Endothelial cell of umbilical vein (primary cell): ENCODE measurements at regions not wholly inside any gene's neighbourhood (a gene's known extent, or its start where the extent isn't known, plus 50 kb on each side); places are given as distances from the start of the nearest gene placed in this dataset.

Experiments used
- BruUV-seq: library from RNA; stranded (reverse); fragments of 400-500 nt; replicated peaks from 2 replicates; lab custom pipeline; 2021; lab: Mats Ljungman, UMichigan
- CTCF ChIA-PET: fragments of 300-600, 350-600 bp; sonication (Branson Sonifier 250); formaldehyde crosslinking; loops from one replicate; lab custom pipeline; 2021; ENCODE audit warnings: antibody characterized with exemption, inconsistent platforms; lab: Charles Lee
- POLR2A ChIA-PET: fragments of 300-600, 350-600 bp; sonication (Branson Sonifier 250); formaldehyde crosslinking; loops from one replicate; lab custom pipeline; 2021; ENCODE audit warnings: antibody characterized with exemption, inconsistent platforms; lab: Charles Lee
- DNase-seq: peaks from one replicate; pipeline ENCODE4 v3.0.0-alpha.2; 2011; ENCODE audit warnings: low read depth, low spot score
- FAIRE-seq: peaks from 2 replicates; lab custom pipeline; 2011; peaks lifted over from hg19 to GRCh38; lab: Jason Lieb, UNC
- H2AFZ ChIP-seq: 2 replicates; pipeline ENCODE4 v1.6.0; 2012; ENCODE audit warnings: low read depth, low read length, control low read depth, inconsistent platforms
- H3K27ac ChIP-seq: 2 replicates; pipeline ENCODE4 v1.5.1; 2011; ENCODE audit warnings: low read depth, mild to moderate bottlenecking, control low read depth, low read length, moderate library complexity; ENCODE audit not compliant: insufficient read depth
- H3K27me3 ChIP-seq, 2 experiments: 2 replicates each; pipeline versions ENCODE4 v1.6.0 to v1.6.1; 2011; ENCODE audit warnings: low read length in 2 of 2, mixed read lengths in 1 of 2; ENCODE audit not compliant: control insufficient read depth in 2 of 2, insufficient read depth in 2 of 2
- H3K36me3 ChIP-seq, 2 experiments: 2 replicates in 1 of 2; 3 replicates in 1 of 2; pipeline ENCODE4 v1.5.1; 2011; ENCODE audit warnings: low read length in 2 of 2, mild to moderate bottlenecking in 1 of 2, moderate library complexity in 1 of 2; ENCODE audit not compliant: control insufficient read depth in 2 of 2, insufficient read depth in 2 of 2; ENCODE audit errors: extremely low read depth in 1 of 2
- H3K4me1 ChIP-seq: 3 replicates; pipeline ENCODE4 v1.5.1; 2011; ENCODE audit warnings: mild to moderate bottlenecking, low read length; ENCODE audit not compliant: control insufficient read depth, insufficient read depth; ENCODE audit errors: extremely low read depth
- H3K4me2 ChIP-seq: 2 replicates; pipeline ENCODE4 v1.6.1; 2011; ENCODE audit warnings: low read length, control low read depth, mixed read lengths; ENCODE audit not compliant: insufficient read depth
- H3K4me3 ChIP-seq, 3 experiments: fragments of 200-600 bp in 1 of 3; sonication (generic), shearing (Covaris generic) in 1 of 3; replicated peaks in 1 of 3; 2 replicates each; pipeline ENCODE4 v1.5.1; 2011 to 2016; ENCODE audit warnings: control low read depth in 3 of 3, low read length in 3 of 3, mild to moderate bottlenecking in 2 of 3, inconsistent platforms in 1 of 3, low read depth in 1 of 3, moderate library complexity in 1 of 3; ENCODE audit not compliant: insufficient read depth in 1 of 3
- H3K79me2 ChIP-seq: 2 replicates; pipeline ENCODE4 v1.6.0; 2012; ENCODE audit warnings: low read length, inconsistent platforms; ENCODE audit not compliant: control insufficient read depth, insufficient read depth
- H3K9ac ChIP-seq: replicated peaks from 2 replicates; pipeline ENCODE3; 2011; ENCODE audit warnings: low read length, control low read depth; ENCODE audit not compliant: insufficient read depth; ENCODE audit errors: extremely low read depth
- H3K9me1 ChIP-seq: replicated peaks from 3 replicates; pipeline ENCODE4 v1.6.0; 2011; ENCODE audit warnings: mild to moderate bottlenecking, low read length; ENCODE audit not compliant: control insufficient read depth, insufficient read depth; ENCODE audit errors: extremely low read depth
- H3K9me3 ChIP-seq: replicated peaks from 2 replicates; pipeline ENCODE4 v1.5.1; 2012; ENCODE audit warnings: low read length, inconsistent platforms; ENCODE audit not compliant: control insufficient read depth, insufficient read depth
- H4K20me1 ChIP-seq: replicated peaks from 2 replicates; pipeline ENCODE3; 2011; ENCODE audit warnings: mild to moderate bottlenecking, low read length; ENCODE audit not compliant: control insufficient read depth, insufficient read depth; ENCODE audit errors: extremely low read depth
- CTCF ChIP-seq, 2 donors: IDR thresholded peaks; 1 replicate in 1 of 2; 2 replicates in 1 of 2; pipeline ENCODE4 v1.5.1; 2011; ENCODE audit warnings: low read length in 2 of 2, mild to moderate bottlenecking in 2 of 2, moderate library complexity in 2 of 2, control low read depth in 1 of 2, inconsistent platforms in 1 of 2, low read depth in 1 of 2; ENCODE audit not compliant: insufficient read depth in 1 of 2; ENCODE audit errors: extremely low read depth in 1 of 2
- FOS ChIP-seq: IDR thresholded peaks from 2 replicates; pipeline ENCODE4 v1.6.1; 2011; ENCODE audit warnings: mild to moderate bottlenecking, low read length, moderate library complexity, borderline replicate concordance; ENCODE audit not compliant: insufficient read depth
- GATA2 ChIP-seq: IDR thresholded peaks from 2 replicates; pipeline ENCODE4 v1.7.0; 2011; ENCODE audit warnings: low read depth, mild to moderate bottlenecking, moderate library complexity, mixed read lengths, low read length; ENCODE audit not compliant: insufficient read length, insufficient read depth
- JUN ChIP-seq: IDR thresholded peaks from 2 replicates; pipeline ENCODE4 v1.6.1; 2011; ENCODE audit warnings: borderline replicate concordance, low read depth; ENCODE audit not compliant: insufficient read length, insufficient read depth
- POLR2AphosphoS5 ChIP-seq: IDR thresholded peaks from 2 replicates; pipeline ENCODE4 v1.6.1; 2012; ENCODE audit warnings: low read depth, mild to moderate bottlenecking, control low read depth, low read length, moderate library complexity; ENCODE audit not compliant: insufficient read depth
- dilution Hi-C: fragments of 300-500 bp; cut with MboI; formaldehyde crosslinking; loops from one replicate; pipeline ENCODE4 v1.15.0; 2019; ENCODE audit warnings: low sequenced_read_pairs; ENCODE audit not compliant: extremely low pct_ligation_motif_present
- intact Hi-C: fragments of 100-400 bp; cut with micrococcal nuclease; formaldehyde crosslinking; loops from one replicate; pipeline ENCODE4 v1.10.0; 2022
- TF ChIP-seq, protein P1 (sequence below): IDR thresholded peaks from 2 replicates; pipeline ENCODE4 v1.6.1; 2011; ENCODE audit not compliant: insufficient read depth, insufficient read length

- no peak overlapping the region for H3K9ac ChIP-seq
- dilution Hi-C loops = no loop called here
- no peaks in the 10 kb centered on the region for H4K20me1 ChIP-seq
- H3K9me1 ChIP-seq = no peaks in the 10 kb centered on the region
- no peaks in the 10 kb centered on the region for H3K79me2 ChIP-seq
- H3K36me3 ChIP-seq = no peaks in the 10 kb centered on the region
- H3K4me2 ChIP-seq = no peak overlapping the region
- CTCF ChIA-PET = interaction anchor here (1.8 kb wide), 1 partner anchor 16 kb away, joined by 6 read pairs; no protein-coding TSS in a partner anchor
- no peak overlapping the region for H2AFZ ChIP-seq
- no peak overlapping the region for H3K4me3 ChIP-seq
- no peaks in the 10 kb centered on the region for H3K9me3 ChIP-seq
- no peak overlapping the region for H3K27ac ChIP-seq
- intact Hi-C loops = no loop called here
- no peaks in the 10 kb centered on the region for H3K27me3 ChIP-seq
- DNase-seq (no peak), FAIRE-seq (no peak)
- POLR2A ChIA-PET = no interaction called here
- no peaks in the 10 kb centered on the region for H3K4me1 ChIP-seq
- BruUV-seq = no TSS peak
- no peak for TF ChIP-seq POLR2AphosphoS5
- no peak for TF ChIP-seq CTCF (IDR thresholded peaks at IDR 0.05; ENCODE audit: extremely low read depth in 1 of 2, insufficient read depth in 1 of 2, low read depth in 1 of 2, low read length in 2 of 2)
Measured at GRCh38 chr3:46095307-46095706, 68.0 kb upstream of the XCR1 start.

DNA sequence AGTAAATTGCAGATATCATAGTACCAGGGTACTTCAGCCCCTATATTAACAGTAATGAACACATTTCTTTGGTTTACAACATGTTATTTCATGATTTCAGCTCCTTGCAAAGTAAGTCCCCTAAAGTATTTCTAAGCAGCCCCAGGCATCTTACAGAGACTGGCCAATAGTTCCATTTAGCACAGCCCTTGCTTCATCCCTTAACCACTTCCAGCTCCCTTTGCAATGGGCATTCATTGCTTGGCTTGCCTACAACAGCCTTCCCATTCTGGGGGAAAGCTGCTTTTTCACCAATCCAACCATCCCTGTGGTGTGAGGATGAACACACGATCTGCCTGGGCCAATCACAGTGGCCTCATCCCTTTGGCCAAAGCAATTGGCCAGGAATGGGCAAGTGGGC lies 67.2 kb upstream of the XCR1 start:
- Histone ChIP-seq H4K20me1 (no peaks in the 10 kb centered on the region), H3K27ac (no peak overlapping the region), H3K36me3 (no peaks in the 10 kb centered on the region), H2AFZ (no peak overlapping the region), H3K79me2 (no peaks in the 10 kb centered on the region), H3K27me3 (no peaks in the 10 kb centered on the region), H3K9me1 (no peaks in the 10 kb centered on the region), H3K4me2 (no peak overlapping the region), H3K4me1 (no peaks in the 10 kb centered on the region), H3K9me3 (no peaks in the 10 kb centered on the region), H3K9ac (no peak overlapping the region), H3K4me3 (no peak overlapping the region)
- no peak for DNase-seq
- intact Hi-C loops (no loop called here), dilution Hi-C loops (no loop called here)
- TF ChIP-seq, protein P1, sequence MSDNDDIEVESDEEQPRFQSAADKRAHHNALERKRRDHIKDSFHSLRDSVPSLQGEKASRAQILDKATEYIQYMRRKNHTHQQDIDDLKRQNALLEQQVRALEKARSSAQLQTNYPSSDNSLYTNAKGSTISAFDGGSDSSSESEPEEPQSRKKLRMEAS = no peak
- TF ChIP-seq FOS (no peak), POLR2AphosphoS5 (no peak), GATA2 (no peak), JUN (no peak)
- no TSS peak for BruUV-seq
- ChIA-PET CTCF (interaction anchor here (1.8 kb wide), 1 partner anchor 16 kb away, joined by 6 read pairs; no protein-coding TSS in a partner anchor), POLR2A (no interaction called here)
- FAIRE-seq = no peak
